Brain microvascular endothelial cell (primary cell): ENCODE measurements at regions not wholly inside any gene's neighbourhood (a gene's known extent, or its start where the extent isn't known, plus 50 kb on each side); places are given as distances from the start of the nearest gene placed in this dataset.

Experiments
- DNase-seq: peaks from one replicate; pipeline ENCODE4 v3.0.0-alpha.2; 2020
- H3K27ac ChIP-seq: fragments of 250-450 bp; sonication (Bioruptor Pico); 2 replicates; pipeline ENCODE4 v1.5.1; 2020; ENCODE audit warnings: mild to moderate bottlenecking, moderate library complexity
- H3K27me3 ChIP-seq: fragments of 250-450 bp; sonication (Bioruptor Pico); replicated peaks from 2 replicates; pipeline ENCODE4 v1.5.1; 2020; ENCODE audit warnings: mild to moderate bottlenecking
- H3K36me3 ChIP-seq: fragments of 250-450 bp; sonication (Bioruptor Pico); replicated peaks from 2 replicates; pipeline ENCODE4 v1.5.1; 2020; ENCODE audit warnings: mild to moderate bottlenecking
- H3K4me3 ChIP-seq: 2 replicates; pipeline ENCODE4 v1.5.1; 2011; ENCODE audit warnings: low read depth, mild to moderate bottlenecking, control low read depth, low read length, moderate library complexity
- CTCF ChIP-seq: IDR thresholded peaks from 2 replicates; pipeline ENCODE4 v1.5.1; 2011; ENCODE audit warnings: low read depth, mild to moderate bottlenecking, moderate library complexity, low read length, control low read depth, inconsistent platforms; ENCODE audit errors: missing control alignments
- in situ Hi-C: cut with HindIII; loops from 2 replicates; pipeline ENCODE4 v1.10.0; 2017; ENCODE audit warnings: low sequenced_read_pairs, low pct_ligation_motif_present

- H3K4me3 ChIP-seq, result no peak overlapping the region
- H3K27ac ChIP-seq, result no peak overlapping the region
- in situ Hi-C loops, result no loop called here
- no peaks in the 10 kb centered on the region for H3K27me3 ChIP-seq
- TF ChIP-seq CTCF, result no peak
- DNase-seq, result no peak
- no peaks in the 10 kb centered on the region for H3K36me3 ChIP-seq
Observed at GRCh38 chr4:14478504-14478903, 523.8 kb upstream of the CPEB2 start.

GRCh38 chr4:14496408-14496807 lies 505.9 kb upstream of the CPEB2 start:
- no peak for TF ChIP-seq CTCF
- H3K27me3 ChIP-seq, result no peaks in the 10 kb centered on the region
- no peak for DNase-seq
- in situ Hi-C loops, result no loop called here
- no peak overlapping the region for H3K27ac ChIP-seq
- H3K4me3 ChIP-seq, result no peak overlapping the region
- H3K36me3 ChIP-seq, result no peaks in the 10 kb centered on the region

GRCh38 chr4:14496969-14497368 lies 505.3 kb upstream of the CPEB2 start:
- TF ChIP-seq CTCF, result no peak
- in situ Hi-C loops, result no loop called here

GRCh38 chr4:14504162-14504561 lies 498.1 kb upstream of the CPEB2 start:
- in situ Hi-C loops, result no loop called here
- no peak overlapping the region for H3K27ac ChIP-seq
- no peak for DNase-seq
- H3K36me3 ChIP-seq, result no peaks in the 10 kb centered on the region
- TF ChIP-seq CTCF, result no peak
- H3K4me3 ChIP-seq, result no peak overlapping the region
- H3K27me3 ChIP-seq, result no peaks in the 10 kb centered on the region

More at GRCh38 chr4:14496969-14497368, 505.3 kb upstream of the CPEB2 start:
- Histone ChIP-seq H3K27me3 (no peaks in the 10 kb centered on the region), H3K27ac (no peak overlapping the region), H3K36me3 (no peaks in the 10 kb centered on the region), H3K4me3 (no peak overlapping the region)
- no peak for DNase-seq

- no peak for TF ChIP-seq CTCF
Observed at GRCh38 chr4:14513471-14513870, 488.8 kb upstream of the CPEB2 start.

GRCh38 chr4:14515556-14515955 lies 486.7 kb upstream of the CPEB2 start:
- Histone ChIP-seq H3K27me3 (no peaks in the 10 kb centered on the region), H3K36me3 (no peaks in the 10 kb centered on the region), H3K27ac (no peak overlapping the region), H3K4me3 (no peak overlapping the region)
- TF ChIP-seq CTCF, result no peak
- in situ Hi-C loops, result no loop called here
- DNase-seq, result no peak

More at GRCh38 chr4:14513471-14513870, 488.8 kb upstream of the CPEB2 start:
- no peak overlapping the region for H3K4me3 ChIP-seq
- no peaks in the 10 kb centered on the region for H3K36me3 ChIP-seq
- no peak for DNase-seq
- H3K27me3 ChIP-seq, result no peaks in the 10 kb centered on the region
- no peak overlapping the region for H3K27ac ChIP-seq
- in situ Hi-C loops, result no loop called here
